ENCODE measurements at regions not wholly inside any gene's neighbourhood (a gene's known extent, or its start where the extent isn't known, plus 50 kb on each side); places are given as distances from the start of the nearest gene placed in this dataset.

DNA sequence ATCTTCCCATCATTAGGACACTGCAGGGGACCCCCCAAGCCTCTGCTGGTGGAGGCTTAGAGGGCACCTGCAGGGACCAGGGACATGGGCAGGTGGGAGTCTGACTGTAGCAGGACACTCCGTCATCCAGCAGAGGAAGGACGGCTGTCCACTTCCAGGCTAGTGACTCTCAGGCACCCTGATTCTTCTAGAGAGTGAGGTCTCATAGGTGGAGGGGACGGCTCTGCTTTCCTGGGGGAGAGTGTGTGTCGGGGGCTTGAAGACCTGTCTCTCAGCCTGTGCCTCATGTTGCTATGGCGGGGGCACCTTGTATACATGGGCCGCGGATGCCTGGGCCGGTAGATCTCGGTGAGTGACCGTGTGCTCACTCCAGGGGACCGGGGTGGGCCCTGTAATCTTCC is 1116.6 kb downstream of the BRD1 start:
- no peak for DNase-seq (ENCODE audit: extremely low read depth, low read depth)
- H3K4me3 ChIP-seq (replicated peaks; ENCODE audit: low read depth, low read length) = no peak overlapping the region
- TF ChIP-seq, protein P1, sequence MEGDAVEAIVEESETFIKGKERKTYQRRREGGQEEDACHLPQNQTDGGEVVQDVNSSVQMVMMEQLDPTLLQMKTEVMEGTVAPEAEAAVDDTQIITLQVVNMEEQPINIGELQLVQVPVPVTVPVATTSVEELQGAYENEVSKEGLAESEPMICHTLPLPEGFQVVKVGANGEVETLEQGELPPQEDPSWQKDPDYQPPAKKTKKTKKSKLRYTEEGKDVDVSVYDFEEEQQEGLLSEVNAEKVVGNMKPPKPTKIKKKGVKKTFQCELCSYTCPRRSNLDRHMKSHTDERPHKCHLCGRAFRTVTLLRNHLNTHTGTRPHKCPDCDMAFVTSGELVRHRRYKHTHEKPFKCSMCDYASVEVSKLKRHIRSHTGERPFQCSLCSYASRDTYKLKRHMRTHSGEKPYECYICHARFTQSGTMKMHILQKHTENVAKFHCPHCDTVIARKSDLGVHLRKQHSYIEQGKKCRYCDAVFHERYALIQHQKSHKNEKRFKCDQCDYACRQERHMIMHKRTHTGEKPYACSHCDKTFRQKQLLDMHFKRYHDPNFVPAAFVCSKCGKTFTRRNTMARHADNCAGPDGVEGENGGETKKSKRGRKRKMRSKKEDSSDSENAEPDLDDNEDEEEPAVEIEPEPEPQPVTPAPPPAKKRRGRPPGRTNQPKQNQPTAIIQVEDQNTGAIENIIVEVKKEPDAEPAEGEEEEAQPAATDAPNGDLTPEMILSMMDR (IDR thresholded peaks at IDR 0.05; ENCODE audit: low read depth, low read length, missing control alignments) = no peak

GRCh38 chr22:48710410-48710809 is 1117.3 kb downstream of the BRD1 start:
- no peak overlapping the region for H3K4me3 ChIP-seq (replicated peaks; ENCODE audit: low read depth, low read length)
- no peak for DNase-seq (ENCODE audit: extremely low read depth, low read depth)
- TF ChIP-seq, protein P1 (IDR thresholded peaks at IDR 0.05; ENCODE audit: low read depth, low read length, missing control alignments) = no peak

- DNase-seq (ENCODE audit: extremely low read depth, low read depth) = no peak
- TF ChIP-seq, protein P1 (IDR thresholded peaks at IDR 0.05; ENCODE audit: low read depth, low read length, missing control alignments) = no peak
- H3K4me3 ChIP-seq (replicated peaks; ENCODE audit: low read depth, low read length) = no peak overlapping the region
Measured at GRCh38 chr22:48709976-48710375, 1117.7 kb downstream of the BRD1 start.

GRCh38 chr22:48709453-48709852 is 1118.2 kb downstream of the BRD1 start:
- no peak overlapping the region for H3K4me3 ChIP-seq (replicated peaks; ENCODE audit: low read depth, low read length)
- no peak for DNase-seq (ENCODE audit: extremely low read depth, low read depth)
- TF ChIP-seq, protein P1 (IDR thresholded peaks at IDR 0.05; ENCODE audit: low read depth, low read length, missing control alignments) = no peak

DNA sequence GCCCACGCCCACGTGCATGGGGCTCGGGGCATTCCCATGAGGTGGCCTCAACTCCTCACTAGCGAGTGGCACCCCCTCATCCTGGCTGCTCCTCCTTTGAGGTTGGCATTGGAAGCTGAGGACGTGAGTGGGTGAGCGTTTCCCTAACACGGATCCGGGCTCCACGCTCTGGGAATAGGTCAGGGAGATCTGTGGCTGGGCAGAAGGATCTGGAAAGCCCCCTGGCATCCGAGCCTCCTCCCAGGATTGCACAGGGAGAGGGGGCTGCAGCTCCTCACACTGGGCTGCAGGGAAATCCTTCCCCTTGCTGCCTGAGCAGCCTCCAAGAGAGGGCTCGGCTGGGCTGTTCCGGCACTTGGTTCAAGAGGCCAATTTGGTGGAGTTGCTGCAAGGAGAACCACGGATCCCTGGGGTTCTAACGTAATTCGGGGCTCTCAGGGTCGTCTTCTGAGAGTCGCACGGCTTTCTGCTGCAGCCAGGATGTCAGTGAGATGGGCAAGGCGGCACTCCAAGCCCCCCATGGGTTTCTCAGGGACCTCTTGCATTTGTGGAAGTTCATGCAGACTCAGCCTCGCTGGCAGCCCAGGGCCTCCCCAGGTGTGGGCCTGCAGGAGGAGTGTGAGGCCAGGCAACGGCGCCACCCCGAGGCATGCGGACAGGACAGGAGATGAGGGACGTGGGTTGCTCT is 1119.0 kb downstream of the BRD1 start:
- H3K4me3 ChIP-seq (replicated peaks; ENCODE audit: low read depth, low read length) = no peak overlapping the region
- DNase-seq (ENCODE audit: extremely low read depth, low read depth) = no peak
- TF ChIP-seq, protein P1 (IDR thresholded peaks at IDR 0.05; ENCODE audit: low read depth, low read length, missing control alignments) = no peak

GRCh38 chr22:48707763-48708557 is 1119.7 kb downstream of the BRD1 start:
- DNase-seq (ENCODE audit: extremely low read depth, low read depth) = no peak
- no peak overlapping the region for H3K4me3 ChIP-seq (replicated peaks; ENCODE audit: low read depth, low read length)
- TF ChIP-seq, protein P1 (IDR thresholded peaks at IDR 0.05; ENCODE audit: low read depth, low read length, missing control alignments) = no peak
